IMR-90 (cell line): ENCODE measurements at regions not wholly inside any gene's neighbourhood (a gene's known extent, or its start where the extent isn't known, plus 50 kb on each side); places are given as distances from the start of the nearest gene placed in this dataset.

Experiments
- ATAC-seq: fragments of 200-7000 bp; cut with Tn5 transposase; 2 replicates; pipeline ENCODE4 v1.9.1; 2020; ENCODE audit warnings: low read depth, mild to moderate bottlenecking, moderate library complexity
- BruUV-seq: library from RNA; stranded (reverse); fragments of 400-500 nt; replicated peaks from 2 replicates; lab custom pipeline; 2021; lab: Mats Ljungman, UMichigan
- CTCF ChIA-PET: fragments of 300-600 bp; formaldehyde crosslinking; extraction: SDS; loops from one replicate; lab custom pipeline; 2021; ENCODE audit warnings: antibody characterized with exemption; lab: Yijun Ruan, JAX
- POLR2A ChIA-PET: fragments of 300-600 bp; sonication (Branson Sonifier 250); formaldehyde crosslinking; loops from one replicate; lab custom pipeline; 2022; ENCODE audit warnings: antibody characterized with exemption; ENCODE audit not compliant: unreplicated experiment; lab: Charles Lee
- DNase-seq: peaks from one replicate; pipeline ENCODE4 v3.0.0; 2013
- H2AFZ ChIP-seq: replicated peaks from 2 replicates; pipeline ENCODE3; 2013; ENCODE audit warnings: low read length, mild to moderate bottlenecking; ENCODE audit not compliant: poor library complexity
- H2AK5ac ChIP-seq: 2 replicates; pipeline ENCODE4 v1.6.1; 2013; ENCODE audit warnings: low read depth, low read length, inconsistent platforms
- H2AK9ac ChIP-seq: replicated peaks from 2 replicates; pipeline ENCODE3; 2013; ENCODE audit warnings: mild to moderate bottlenecking, low read depth, low read length, moderate library complexity; ENCODE audit not compliant: poor library complexity
- H2BK120ac ChIP-seq: 2 replicates; pipeline ENCODE4 v1.6.1; 2013; ENCODE audit warnings: low read depth, low read length, inconsistent platforms
- H2BK15ac ChIP-seq: 3 replicates; pipeline ENCODE4 v1.6.1; 2013; ENCODE audit warnings: low read depth, low read length, inconsistent platforms
- H2BK20ac ChIP-seq: 2 replicates; pipeline ENCODE4 v1.6.1; 2013; ENCODE audit warnings: low read depth, mild to moderate bottlenecking, inconsistent platforms, low read length, moderate library complexity
- H2BK5ac ChIP-seq: 2 replicates; pipeline ENCODE4 v1.6.1; 2013; ENCODE audit warnings: mild to moderate bottlenecking, low read depth, low read length, inconsistent platforms; ENCODE audit not compliant: poor library complexity, severe bottlenecking
- H3K14ac ChIP-seq: replicated peaks from 2 replicates; pipeline ENCODE4 v1.6.1; 2013; ENCODE audit warnings: low read depth, low read length, inconsistent platforms
- H3K18ac ChIP-seq: 2 replicates; pipeline ENCODE4 v1.6.1; 2013; ENCODE audit warnings: low read depth, low read length, control low read depth
- H3K23ac ChIP-seq: 2 replicates; pipeline ENCODE4 v1.6.1; 2013; ENCODE audit warnings: low read depth, low read length, inconsistent platforms
- H3K27ac ChIP-seq: 2 replicates; pipeline ENCODE4 v1.5.1; 2013; ENCODE audit warnings: mild to moderate bottlenecking, control low read depth, low read length; ENCODE audit not compliant: insufficient read depth
- H3K27me3 ChIP-seq: 2 replicates; pipeline ENCODE4 v1.6.1; 2013; ENCODE audit warnings: low read length; ENCODE audit not compliant: control insufficient read depth, insufficient read depth
- H3K36me3 ChIP-seq: 2 replicates; pipeline ENCODE4 v1.6.1; 2013; ENCODE audit warnings: low read length, mixed read lengths; ENCODE audit not compliant: control insufficient read depth, insufficient read depth
- H3K4ac ChIP-seq: 2 replicates; pipeline ENCODE4 v1.6.1; 2013; ENCODE audit warnings: low read depth, low read length, inconsistent platforms
- H3K4me1 ChIP-seq: 2 replicates; pipeline ENCODE4 v1.6.1; 2013; ENCODE audit warnings: low read length, mixed read lengths; ENCODE audit not compliant: control insufficient read depth, insufficient read depth
- H3K4me2 ChIP-seq: 2 replicates; pipeline ENCODE4 v1.6.1; 2013; ENCODE audit warnings: low read depth, mild to moderate bottlenecking, control low read depth, low read length, moderate library complexity
- H3K4me3 ChIP-seq: 2 replicates; pipeline ENCODE4 v1.5.1; 2013; ENCODE audit warnings: low read depth, mild to moderate bottlenecking, control low read depth, low read length, moderate library complexity; ENCODE audit not compliant: insufficient read depth
- H3K56ac ChIP-seq: 2 replicates; pipeline ENCODE4 v1.6.1; 2013; ENCODE audit warnings: low read length, inconsistent platforms; ENCODE audit not compliant: insufficient read depth; ENCODE audit errors: extremely low read depth
- H3K79me1 ChIP-seq, 2 experiments: 2 replicates each; pipeline ENCODE4 v1.6.1; 2013; ENCODE audit warnings: low read length in 2 of 2, inconsistent platforms in 1 of 2, low read depth in 1 of 2
- H3K9ac ChIP-seq: 2 replicates; pipeline ENCODE4 v1.6.1; 2013; ENCODE audit warnings: low read depth, low read length, control low read depth
- H3K9me1 ChIP-seq: 2 replicates; pipeline ENCODE4 v1.6.1; 2013; ENCODE audit warnings: low read length, inconsistent platforms; ENCODE audit not compliant: insufficient read depth
- H3K9me3 ChIP-seq: 2 replicates; pipeline ENCODE4 v1.6.1; 2013; ENCODE audit warnings: low read length; ENCODE audit not compliant: control insufficient read depth, insufficient read depth
- H4K20me1 ChIP-seq: 2 replicates; pipeline ENCODE4 v1.6.1; 2013; ENCODE audit warnings: low read length, inconsistent platforms; ENCODE audit not compliant: insufficient read depth
- H4K5ac ChIP-seq: 2 replicates; pipeline ENCODE4 v1.6.1; 2013; ENCODE audit warnings: mild to moderate bottlenecking, low read depth, low read length, control low read depth
- H4K8ac ChIP-seq, 2 experiments: 2 replicates each; pipeline ENCODE4 v1.6.1; 2013; ENCODE audit warnings: low read depth in 2 of 2, low read length in 2 of 2, control low read depth in 1 of 2, inconsistent platforms in 1 of 2
- H4K91ac ChIP-seq: 2 replicates; pipeline ENCODE4 v1.6.1; 2013; ENCODE audit warnings: low read depth, low read length, inconsistent platforms; ENCODE audit not compliant: insufficient read depth
- BHLHE40 ChIP-seq: fragments of 150-350 bp; IDR thresholded peaks from 2 replicates; pipeline ENCODE4 v1.6.1; 2016; ENCODE audit warnings: mild to moderate bottlenecking, low read depth, low read length
- CEBPB ChIP-seq: IDR thresholded peaks from 2 replicates; pipeline ENCODE4 v1.6.1; 2012; ENCODE audit warnings: low read depth, low read length, improper control_type of control experiment
- CHD1 ChIP-seq: IDR thresholded peaks from 2 replicates; pipeline ENCODE4 v1.6.1; 2012; ENCODE audit warnings: low read depth, low read length, improper control_type of control experiment
- CTCF ChIP-seq: conservative IDR thresholded peaks from 2 replicates; pipeline ENCODE4 v1.5.1; 2012; ENCODE audit warnings: mild to moderate bottlenecking, low read depth, low read length, improper control_type of control experiment
- ELK1 ChIP-seq: fragments of 150-350 bp; IDR thresholded peaks from 2 replicates; pipeline ENCODE4 v1.6.1; 2016; ENCODE audit warnings: low read depth, mild to moderate bottlenecking, low read length, moderate library complexity, borderline replicate concordance
- FOS ChIP-seq: fragments of 150-350 bp; IDR thresholded peaks from 2 replicates; pipeline ENCODE4 v1.6.1; 2016; ENCODE audit warnings: low read depth, low read length
- MAFK ChIP-seq: IDR thresholded peaks from 2 replicates; pipeline ENCODE4 v1.6.1; 2012; ENCODE audit warnings: low read depth, low read length, improper control_type of control experiment
- MAZ ChIP-seq: IDR thresholded peaks from 2 replicates; pipeline ENCODE4 v1.6.1; 2012; ENCODE audit warnings: low read depth, mild to moderate bottlenecking, low read length, improper control_type of control experiment, moderate library complexity, borderline replicate concordance
- NFE2L2 ChIP-seq: fragments of 150-350 bp; IDR thresholded peaks from 2 replicates; pipeline ENCODE4 v1.6.1; 2016; ENCODE audit warnings: low read depth, mild to moderate bottlenecking, low read length
- POLR2A ChIP-seq: IDR thresholded peaks from 2 replicates; pipeline ENCODE4 v1.6.1; 2012; ENCODE audit warnings: mild to moderate bottlenecking, low read depth, low read length
- RAD21 ChIP-seq: IDR thresholded peaks from 2 replicates; pipeline ENCODE4 v1.6.1; 2012; ENCODE audit warnings: low read length, improper control_type of control experiment
- RCOR1 ChIP-seq: IDR thresholded peaks from 2 replicates; pipeline ENCODE4 v1.6.1; 2012; ENCODE audit warnings: mild to moderate bottlenecking, low read length, improper control_type of control experiment; ENCODE audit not compliant: insufficient replicate concordance
- RFX5 ChIP-seq: IDR thresholded peaks from 2 replicates; pipeline ENCODE4 v1.8.0; 2012; ENCODE audit warnings: low read depth, mild to moderate bottlenecking, low read length, moderate library complexity
- SMC3 ChIP-seq: fragments of 150-350 bp; IDR thresholded peaks from 2 replicates; pipeline ENCODE4 v1.6.1; 2016; ENCODE audit warnings: low read depth, mild to moderate bottlenecking, antibody characterized with exemption, low read length, moderate library complexity
- USF2 ChIP-seq: fragments of 150-350 bp; IDR thresholded peaks from 2 replicates; pipeline ENCODE4 v1.6.1; 2017; ENCODE audit warnings: mild to moderate bottlenecking, antibody characterized with exemption, low read length, low read depth
- WGBS, 2 experiments: methylation state at CpG; one replicate each; pipeline versions ENCODE4 v1.1.5 to v1.1.7; 2013; ENCODE audit warnings: missing lambda C conversion rate in 2 of 2; ENCODE audit not compliant: insufficient read length in 1 of 2; ENCODE audit errors: extremely low coverage in 2 of 2; 5-methylcytosine and 5-hydroxymethylcytosine counted together
- dilution Hi-C: fragments of 300-500 bp; cut with HindIII; formaldehyde crosslinking; loops from one replicate; pipeline ENCODE4 v1.14.3; 2018; ENCODE audit warnings: low sequenced_read_pairs; ENCODE audit not compliant: unreplicated experiment
- in situ Hi-C: fragments of 300-500 bp; cut with MboI; formaldehyde crosslinking; loops from 3 replicates; pipeline ENCODE4 v1.14.3; 2019; ENCODE audit warnings: low sequenced_read_pairs, inconsistent platforms, mixed read lengths
- intact Hi-C: fragments of 100-400 bp; cut with micrococcal nuclease; formaldehyde crosslinking; loops from 2 replicates; pipeline ENCODE4 v1.10.0; 2022

GRCh38 chrX:113369056-113369455 lies 528.4 kb upstream of the AMOT start:
- Histone ChIP-seq H3K18ac (no peak overlapping the region), H4K5ac (no peak overlapping the region), H3K27ac (no peak overlapping the region), H2AFZ (no peak overlapping the region), H2AK5ac (no peak overlapping the region), H2AK9ac (no peak overlapping the region), H3K36me3 (no peaks in the 10 kb centered on the region), H3K14ac (no peak overlapping the region), H2BK120ac (no peak overlapping the region), H2BK20ac (no peak overlapping the region), H3K9me3 (peaks cover 3% of the 10 kb centered on the region; the same call in 1 of the 2 replicates), H2BK15ac (no peak overlapping the region), H4K20me1 (no peaks in the 10 kb centered on the region), H4K91ac (no peak overlapping the region), H3K4me3 (no peak overlapping the region), H3K27me3 (peaks cover 2% of the 10 kb centered on the region; the same call in 1 of the 2 replicates), H3K4me1 (no peaks in the 10 kb centered on the region), H3K4ac (no peak overlapping the region), H4K8ac (no peak overlapping the region), H3K79me1 (no peaks in the 10 kb centered on the region), H3K9ac (no peak overlapping the region), H3K9me1 (no peaks in the 10 kb centered on the region), H3K23ac (no peak overlapping the region), H2BK5ac (no peak overlapping the region), H3K56ac (no peak overlapping the region), H3K4me2 (no peak overlapping the region)
- CTCF ChIA-PET: no interaction called here
- TF ChIP-seq BHLHE40 (no peak), SMC3 (no peak), MAFK (no peak), POLR2A (no peak), NFE2L2 (no peak), RFX5 (no peak), CHD1 (no peak), MAZ (no peak), CEBPB (no peak), ELK1 (no peak), RCOR1 (no peak), USF2 (no peak), RAD21 (no peak), CTCF (no peak), FOS (no peak)
- dilution Hi-C loops: no loop called here
- in situ Hi-C loops: no loop called here
- 88% methylated on average over 1 of the region's 3 CpGs; no CpG with 5 or more reads in 1 of the 2 experiments for WGBS, 2 experiments
- intact Hi-C loops: no loop called here
- BruUV-seq: no TSS peak
- ATAC-seq: no peak
- no peak for DNase-seq
- POLR2A ChIA-PET: no interaction called here
